Right lobe of liver (tissue), 6 donors: ENCODE measurements at regions not wholly inside any gene's neighbourhood (a gene's known extent, or its start where the extent isn't known, plus 50 kb on each side); places are given as distances from the start of the nearest gene placed in this dataset.
A peak's percentile ranks its signal among the peaks of the same experiment; 100 is the strongest.

Experiments
- ATAC-seq, 4 donors: fragments of 200-7000 bp; cut with Tn5 transposase; one replicate each; pipeline ENCODE4 v1.9.1; 2020; ENCODE audit warnings: mild to moderate bottlenecking in 4 of 4, moderate library complexity in 4 of 4
- DNase-seq, 3 donors: peaks; one replicate each; pipeline ENCODE4 v3.0.0-alpha.2; 2020
- H3K27ac ChIP-seq, 3 donors: fragments of 200-600 bp; one replicate each; pipeline ENCODE4 v1.8.0; 2022
- H3K27me3 ChIP-seq, 2 donors: fragments of 200-600 bp; one replicate each; pipeline ENCODE4 v1.8.0; 2022
- H3K36me3 ChIP-seq, 4 donors: fragments of 200-600 bp; sonication (generic) in 1 of 4; one replicate each; pipeline versions ENCODE4 v1.5.1 to v1.8.0; 2017 to 2022; ENCODE audit warnings: control low read depth in 1 of 4
- H3K4me1 ChIP-seq, 4 donors: fragments of 200-600 bp; sonication (generic) in 1 of 4; one replicate each; pipeline versions ENCODE4 v1.5.1 to v1.8.0; 2017 to 2022; ENCODE audit warnings: control low read depth in 1 of 4
- H3K4me3 ChIP-seq, 3 donors: fragments of 200-600 bp; one replicate each; pipeline ENCODE4 v1.8.0; 2022
- H3K9me3 ChIP-seq, 4 donors: fragments of 200-600 bp; sonication (generic) in 1 of 4; one replicate each; pipeline versions ENCODE4 v1.5.1 to v1.8.0; 2017 to 2022; ENCODE audit warnings: control low read depth in 1 of 4
- POLR2A ChIP-seq: fragments of 450-650 bp; IDR thresholded peaks from one replicate; pipeline ENCODE4 v1.6.1; 2017; ENCODE audit warnings: antibody characterized with exemption, mild to moderate bottlenecking
- WGBS: methylation state at CpG from one replicate; pipeline ENCODE4 v1.1.6; 2018; ENCODE audit warnings: low coverage, low lambda C conversion rate; ENCODE audit not compliant: insufficient coverage; ENCODE audit errors: missing lambda C conversion rate; 5-methylcytosine and 5-hydroxymethylcytosine counted together
- intact Hi-C, 2 donors: fragments of 100-400 bp; cut with DNase I; formaldehyde crosslinking; loops; one replicate each; pipeline versions ENCODE4 v1.11.2 to v1.14.1; 2022
- TF ChIP-seq, protein P1 (sequence below), 4 donors: fragments of 200-600 bp in 3 of 4; fragments of 450-650 bp in 1 of 4; IDR thresholded peaks; one replicate each; pipeline versions ENCODE4 v1.5.1 to v1.8.0; 2016 to 2022; ENCODE audit warnings: antibody characterized with exemption in 4 of 4, mild to moderate bottlenecking in 2 of 4
- donor health status: DM: no; HTN: yes; CAD: no.
- donor health status: DM: no; HTN: no; CAD: no.
- donor health status: DM: no; HTN: no; CAD: no.
- donor health status: DM: no; HTN: yes; CAD: no.
- donor health status: DM: no; HTN: yes; CAD: no.

DNA sequence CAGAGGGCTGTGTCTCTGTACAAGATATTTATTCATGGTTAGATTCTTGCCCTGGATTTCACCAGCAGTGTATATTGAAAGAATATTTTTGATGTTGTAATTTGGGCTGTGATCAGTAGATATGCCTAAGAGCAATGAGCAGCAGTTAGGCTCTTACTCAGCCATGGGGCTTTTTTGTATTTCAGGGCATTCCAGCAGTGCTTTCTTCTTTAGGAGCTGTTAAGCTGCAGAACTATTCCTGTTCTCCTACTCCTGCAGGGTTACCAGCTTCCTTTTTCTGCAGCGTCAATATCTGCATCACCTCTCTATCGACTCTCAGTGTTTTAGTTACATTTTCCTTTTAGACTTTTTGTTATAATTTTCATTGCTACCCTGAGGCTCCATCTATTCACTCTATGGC, 206.2 kb downstream of the SLCO4C1 start:
- Histone ChIP-seq H3K4me3 (no peak overlapping the region), H3K36me3 (no peaks in the 10 kb centered on the region), H3K9me3 (no peaks in the 10 kb centered on the region), H3K4me1 (no peaks in the 10 kb centered on the region), H3K27me3 (no peaks in the 10 kb centered on the region), H3K27ac (no peak overlapping the region)
- TF ChIP-seq, protein P1, sequence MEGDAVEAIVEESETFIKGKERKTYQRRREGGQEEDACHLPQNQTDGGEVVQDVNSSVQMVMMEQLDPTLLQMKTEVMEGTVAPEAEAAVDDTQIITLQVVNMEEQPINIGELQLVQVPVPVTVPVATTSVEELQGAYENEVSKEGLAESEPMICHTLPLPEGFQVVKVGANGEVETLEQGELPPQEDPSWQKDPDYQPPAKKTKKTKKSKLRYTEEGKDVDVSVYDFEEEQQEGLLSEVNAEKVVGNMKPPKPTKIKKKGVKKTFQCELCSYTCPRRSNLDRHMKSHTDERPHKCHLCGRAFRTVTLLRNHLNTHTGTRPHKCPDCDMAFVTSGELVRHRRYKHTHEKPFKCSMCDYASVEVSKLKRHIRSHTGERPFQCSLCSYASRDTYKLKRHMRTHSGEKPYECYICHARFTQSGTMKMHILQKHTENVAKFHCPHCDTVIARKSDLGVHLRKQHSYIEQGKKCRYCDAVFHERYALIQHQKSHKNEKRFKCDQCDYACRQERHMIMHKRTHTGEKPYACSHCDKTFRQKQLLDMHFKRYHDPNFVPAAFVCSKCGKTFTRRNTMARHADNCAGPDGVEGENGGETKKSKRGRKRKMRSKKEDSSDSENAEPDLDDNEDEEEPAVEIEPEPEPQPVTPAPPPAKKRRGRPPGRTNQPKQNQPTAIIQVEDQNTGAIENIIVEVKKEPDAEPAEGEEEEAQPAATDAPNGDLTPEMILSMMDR (IDR thresholded peaks at IDR 0.05): no peak
- TF ChIP-seq POLR2A: no peak
- no peak for DNase-seq
- intact Hi-C loops: no loop called here
- no peak for ATAC-seq
- 56% methylated on average over 2 of the region's 2 CpGs for WGBS

DNA sequence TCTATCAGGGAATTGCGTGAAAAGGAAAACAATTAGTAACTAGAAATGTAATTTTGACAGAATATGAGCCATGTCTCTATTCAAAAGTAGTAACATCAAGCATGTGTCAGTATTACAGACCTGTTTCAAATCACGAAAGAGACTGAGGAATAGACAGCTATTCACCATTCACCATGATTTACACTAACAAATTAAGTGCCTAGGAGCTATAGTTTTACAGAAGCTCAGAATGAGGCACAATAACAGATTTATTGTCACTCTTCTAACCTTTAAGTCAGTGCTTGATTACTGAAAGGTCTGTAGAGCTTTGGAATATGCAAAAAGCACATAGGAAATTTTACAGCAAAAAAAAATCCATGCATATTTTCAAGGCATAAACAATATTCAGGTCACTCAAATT, 208.2 kb downstream of the SLCO4C1 start:
- no peak for DNase-seq
- intact Hi-C loops: no loop called here

DNA sequence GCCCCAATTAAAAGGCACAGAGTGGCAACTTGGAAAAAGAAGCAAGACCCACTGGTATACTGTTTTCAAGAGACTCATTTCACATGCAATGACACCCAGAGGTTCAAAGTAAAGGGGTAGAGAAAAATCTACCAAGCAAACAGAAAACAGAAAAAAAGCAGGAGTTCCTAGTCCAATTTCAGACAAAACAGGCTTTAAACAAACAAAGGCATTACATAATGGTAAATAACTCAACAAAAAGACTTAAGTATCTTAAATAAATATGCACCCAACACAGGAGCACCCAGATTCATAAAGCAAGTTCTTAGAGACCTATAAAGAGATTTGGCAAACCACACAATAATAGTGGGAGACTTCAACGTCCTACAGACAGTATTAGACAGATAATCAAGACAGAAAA, 215.8 kb downstream of the SLCO4C1 start:
- WGBS: 13% methylated on average over 1 of the region's 1 CpG
- no peaks in the 10 kb centered on the region for H3K4me1 ChIP-seq
- no peak for DNase-seq
- H3K9me3 ChIP-seq: no peaks in the 10 kb centered on the region
- H3K36me3 ChIP-seq: no peaks in the 10 kb centered on the region
- intact Hi-C loops: no loop called here
- ATAC-seq: no peak
- TF ChIP-seq, protein P1 (IDR thresholded peaks at IDR 0.05): no peak
- no peak for TF ChIP-seq POLR2A
- H3K27me3 ChIP-seq: no peaks in the 10 kb centered on the region
- no peak overlapping the region for H3K4me3 ChIP-seq
- no peak overlapping the region for H3K27ac ChIP-seq

More for the DNA sequence above, 208.2 kb downstream of the SLCO4C1 start:
- Histone ChIP-seq H3K4me1 (no peaks in the 10 kb centered on the region), H3K4me3 (no peak overlapping the region), H3K36me3 (no peaks in the 10 kb centered on the region), H3K27me3 (no peaks in the 10 kb centered on the region), H3K9me3 (no peaks in the 10 kb centered on the region), H3K27ac (no peak overlapping the region)
- WGBS: 56% methylated on average over 2 of the region's 2 CpGs
- no peak for TF ChIP-seq POLR2A
- TF ChIP-seq, protein P1 (IDR thresholded peaks at IDR 0.05): no peak
- ATAC-seq: no peak

DNA sequence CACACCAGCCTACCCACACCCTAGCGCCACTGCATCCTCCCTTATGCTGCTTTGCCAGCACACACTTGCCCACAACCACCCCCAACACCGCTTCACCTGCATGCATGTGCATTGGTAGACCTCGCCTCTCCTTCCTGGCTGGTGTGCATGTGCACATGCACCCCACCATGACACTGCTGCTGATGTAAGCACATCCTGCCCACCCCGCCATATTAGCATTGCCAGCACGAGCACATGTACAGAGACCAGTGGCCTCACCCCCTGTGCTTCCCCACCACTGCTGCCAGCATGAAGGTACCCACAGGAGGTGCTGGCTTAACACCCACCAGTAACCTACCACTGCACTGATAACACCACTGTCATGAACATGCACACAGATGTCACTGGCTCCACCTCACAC, 218.2 kb downstream of the SLCO4C1 start:
- Histone ChIP-seq H3K4me3 (no peak overlapping the region), H3K27ac (no peak overlapping the region), H3K27me3 (no peaks in the 10 kb centered on the region), H3K4me1 (no peaks in the 10 kb centered on the region), H3K36me3 (no peaks in the 10 kb centered on the region), H3K9me3 (no peaks in the 10 kb centered on the region)
- intact Hi-C loops: no loop called here
- DNase-seq (peak in 1 of 3 donors; percentile 40), ATAC-seq (no peak)
- 93% methylated on average over 2 of the region's 5 CpGs for WGBS
- TF ChIP-seq, protein P1 (IDR thresholded peaks at IDR 0.05): no peak
- TF ChIP-seq POLR2A: no peak

- no peak for DNase-seq
- Histone ChIP-seq H3K9me3 (no peaks in the 10 kb centered on the region), H3K27me3 (no peaks in the 10 kb centered on the region), H3K4me3 (no peak overlapping the region), H3K27ac (no peak overlapping the region), H3K36me3 (no peaks in the 10 kb centered on the region), H3K4me1 (no peaks in the 10 kb centered on the region)
- 67% methylated on average over 3 of the region's 3 CpGs for WGBS
- intact Hi-C loops: no loop called here
- no peak for ATAC-seq
- TF ChIP-seq, protein P1 (IDR thresholded peaks at IDR 0.05): no peak
- no peak for TF ChIP-seq POLR2A
Observed at GRCh38 chr5:102069974-102070373, 226.1 kb downstream of the SLCO4C1 start.
